ENCODE measurements at regions not wholly inside any gene's neighbourhood (a gene's known extent, or its start where the extent isn't known, plus 50 kb on each side); places are given as distances from the start of the nearest gene placed in this dataset.

DNA sequence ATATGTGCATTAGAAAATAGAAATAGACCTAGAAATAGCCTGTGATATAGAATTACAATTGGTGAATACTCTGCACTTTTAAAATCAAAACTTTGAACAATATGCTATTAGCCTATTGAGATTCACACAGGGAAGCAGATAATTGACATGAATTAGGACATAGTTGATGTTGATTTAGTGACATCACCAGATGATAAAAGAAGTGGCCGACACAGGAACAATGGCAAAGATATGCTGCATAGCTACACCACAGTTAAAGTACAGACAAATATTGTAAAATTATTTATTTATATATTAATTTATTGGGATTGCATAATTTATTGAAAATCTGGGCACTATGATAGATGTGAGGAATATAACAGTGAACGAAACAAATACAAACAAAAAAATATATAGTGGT lies 261.5 kb upstream of the CCNH start:
- Histone ChIP-seq H2AFZ (no peak overlapping the region), H3K4me3 (no peak overlapping the region), H3K27me3 (ENCODE audit: insufficient read depth) (no peaks in the 10 kb centered on the region), H4K20me1 (replicated peaks; ENCODE audit: insufficient read depth) (no peaks in the 10 kb centered on the region), H3K79me2 (replicated peaks; ENCODE audit: insufficient read depth) (no peaks in the 10 kb centered on the region), H3K27ac (ENCODE audit: low read depth) (no peak overlapping the region), H3K4me2 (no peak overlapping the region), H3K4me1 (ENCODE audit: insufficient read depth) (no peaks in the 10 kb centered on the region), H3K9me2 (ENCODE audit: insufficient read depth) (no peaks in the 10 kb centered on the region), H3K36me3 (ENCODE audit: insufficient read depth) (no peaks in the 10 kb centered on the region), H3F3A (replicated peaks; ENCODE audit: low read depth) (no peaks in the 10 kb centered on the region)
- Mint-ChIP-seq H3K4me3 (no peak overlapping the region), H3K27ac (no peak overlapping the region), H3K9me3 (no peaks in the 10 kb centered on the region), H3K36me3 (ENCODE audit: low read depth) (no peaks in the 10 kb centered on the region), H3K4me1 (no peaks in the 10 kb centered on the region), H3K27me3 (ENCODE audit: insufficient read depth, low read depth, poor library complexity) (no peaks in the 10 kb centered on the region)
- ATAC-seq (no peak), DNase-seq (ENCODE audit: low spot score) (no peak)
- TF ChIP-seq CREB1 (CRISPR knock-in tag; IDR thresholded peaks at IDR 0.05; ENCODE audit: low read depth) (no peak), ZNF114 (CRISPR knock-in tag; IDR thresholded peaks at IDR 0.05) (no peak), STAT1 (IDR thresholded peaks at IDR 0.05; ENCODE audit: unreplicated experiment) (no peak), ZNF331 (CRISPR knock-in tag; IDR thresholded peaks at IDR 0.05; ENCODE audit: low read depth) (no peak)
- TF ChIP-seq, protein P1, sequence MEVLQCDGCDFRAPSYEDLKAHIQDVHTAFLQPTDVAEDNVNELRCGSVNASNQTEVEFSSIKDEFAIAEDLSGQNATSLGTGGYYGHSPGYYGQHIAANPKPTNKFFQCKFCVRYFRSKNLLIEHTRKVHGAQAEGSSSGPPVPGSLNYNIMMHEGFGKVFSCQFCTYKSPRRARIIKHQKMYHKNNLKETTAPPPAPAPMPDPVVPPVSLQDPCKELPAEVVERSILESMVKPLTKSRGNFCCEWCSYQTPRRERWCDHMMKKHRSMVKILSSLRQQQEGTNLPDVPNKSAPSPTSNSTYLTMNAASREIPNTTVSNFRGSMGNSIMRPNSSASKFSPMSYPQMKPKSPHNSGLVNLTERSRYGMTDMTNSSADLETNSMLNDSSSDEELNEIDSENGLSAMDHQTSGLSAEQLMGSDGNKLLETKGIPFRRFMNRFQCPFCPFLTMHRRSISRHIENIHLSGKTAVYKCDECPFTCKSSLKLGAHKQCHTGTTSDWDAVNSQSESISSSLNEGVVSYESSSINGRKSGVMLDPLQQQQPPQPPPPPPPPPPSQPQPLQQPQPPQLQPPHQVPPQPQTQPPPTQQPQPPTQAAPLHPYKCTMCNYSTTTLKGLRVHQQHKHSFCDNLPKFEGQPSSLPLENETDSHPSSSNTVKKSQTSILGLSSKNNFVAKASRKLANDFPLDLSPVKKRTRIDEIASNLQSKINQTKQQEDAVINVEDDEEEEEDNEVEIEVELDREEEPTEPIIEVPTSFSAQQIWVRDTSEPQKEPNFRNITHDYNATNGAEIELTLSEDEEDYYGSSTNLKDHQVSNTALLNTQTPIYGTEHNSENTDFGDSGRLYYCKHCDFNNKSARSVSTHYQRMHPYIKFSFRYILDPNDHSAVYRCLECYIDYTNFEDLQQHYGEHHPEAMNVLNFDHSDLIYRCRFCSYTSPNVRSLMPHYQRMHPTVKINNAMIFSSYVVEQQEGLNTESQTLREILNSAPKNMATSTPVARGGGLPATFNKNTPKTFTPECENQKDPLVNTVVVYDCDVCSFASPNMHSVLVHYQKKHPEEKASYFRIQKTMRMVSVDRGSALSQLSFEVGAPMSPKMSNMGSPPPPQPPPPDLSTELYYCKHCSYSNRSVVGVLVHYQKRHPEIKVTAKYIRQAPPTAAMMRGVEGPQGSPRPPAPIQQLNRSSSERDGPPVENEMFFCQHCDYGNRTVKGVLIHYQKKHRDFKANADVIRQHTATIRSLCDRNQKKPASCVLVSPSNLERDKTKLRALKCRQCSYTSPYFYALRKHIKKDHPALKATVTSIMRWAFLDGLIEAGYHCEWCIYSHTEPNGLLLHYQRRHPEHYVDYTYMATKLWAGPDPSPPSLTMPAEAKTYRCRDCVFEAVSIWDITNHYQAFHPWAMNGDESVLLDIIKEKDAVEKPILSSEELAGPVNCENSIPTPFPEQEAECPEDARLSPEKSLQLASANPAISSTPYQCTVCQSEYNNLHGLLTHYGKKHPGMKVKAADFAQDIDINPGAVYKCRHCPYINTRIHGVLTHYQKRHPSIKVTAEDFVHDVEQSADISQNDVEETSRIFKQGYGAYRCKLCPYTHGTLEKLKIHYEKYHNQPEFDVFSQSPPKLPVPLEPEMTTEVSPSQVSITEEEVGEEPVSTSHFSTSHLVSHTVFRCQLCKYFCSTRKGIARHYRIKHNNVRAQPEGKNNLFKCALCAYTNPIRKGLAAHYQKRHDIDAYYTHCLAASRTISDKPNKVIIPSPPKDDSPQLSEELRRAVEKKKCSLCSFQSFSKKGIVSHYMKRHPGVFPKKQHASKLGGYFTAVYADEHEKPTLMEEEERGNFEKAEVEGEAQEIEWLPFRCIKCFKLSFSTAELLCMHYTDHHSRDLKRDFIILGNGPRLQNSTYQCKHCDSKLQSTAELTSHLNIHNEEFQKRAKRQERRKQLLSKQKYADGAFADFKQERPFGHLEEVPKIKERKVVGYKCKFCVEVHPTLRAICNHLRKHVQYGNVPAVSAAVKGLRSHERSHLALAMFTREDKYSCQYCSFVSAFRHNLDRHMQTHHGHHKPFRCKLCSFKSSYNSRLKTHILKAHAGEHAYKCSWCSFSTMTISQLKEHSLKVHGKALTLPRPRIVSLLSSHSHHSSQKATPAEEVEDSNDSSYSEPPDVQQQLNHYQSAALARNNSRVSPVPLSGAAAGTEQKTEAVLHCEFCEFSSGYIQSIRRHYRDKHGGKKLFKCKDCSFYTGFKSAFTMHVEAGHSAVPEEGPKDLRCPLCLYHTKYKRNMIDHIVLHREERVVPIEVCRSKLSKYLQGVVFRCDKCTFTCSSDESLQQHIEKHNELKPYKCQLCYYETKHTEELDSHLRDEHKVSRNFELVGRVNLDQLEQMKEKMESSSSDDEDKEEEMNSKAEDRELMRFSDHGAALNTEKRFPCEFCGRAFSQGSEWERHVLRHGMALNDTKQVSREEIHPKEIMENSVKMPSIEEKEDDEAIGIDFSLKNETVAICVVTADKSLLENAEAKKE (CRISPR knock-in tag; IDR thresholded peaks at IDR 0.05) = no peak

- no peak overlapping the region for H2AFZ ChIP-seq
- H3K4me1 Mint-ChIP-seq = no peaks in the 10 kb centered on the region
- H3K9me3 Mint-ChIP-seq = no peaks in the 10 kb centered on the region
- H3K79me2 ChIP-seq (replicated peaks; ENCODE audit: insufficient read depth) = no peaks in the 10 kb centered on the region
- no peaks in the 10 kb centered on the region for H3K27me3 ChIP-seq (ENCODE audit: insufficient read depth)
- H3F3A ChIP-seq (replicated peaks; ENCODE audit: low read depth) = no peaks in the 10 kb centered on the region
- H3K27ac ChIP-seq (ENCODE audit: low read depth) = no peak overlapping the region
- no peaks in the 10 kb centered on the region for H4K20me1 ChIP-seq (replicated peaks; ENCODE audit: insufficient read depth)
- no peak overlapping the region for H3K4me2 ChIP-seq
- no peaks in the 10 kb centered on the region for H3K4me1 ChIP-seq (ENCODE audit: insufficient read depth)
- H3K36me3 ChIP-seq (ENCODE audit: insufficient read depth) = no peaks in the 10 kb centered on the region
- H3K4me3 Mint-ChIP-seq = no peak overlapping the region
- H3K9me2 ChIP-seq (ENCODE audit: insufficient read depth) = no peaks in the 10 kb centered on the region
- ATAC-seq = no peak
- no peak overlapping the region for H3K27ac Mint-ChIP-seq
- DNase-seq (ENCODE audit: low spot score) = no peak
- no peaks in the 10 kb centered on the region for H3K36me3 Mint-ChIP-seq (ENCODE audit: low read depth)
- no peak overlapping the region for H3K4me3 ChIP-seq
- no peaks in the 10 kb centered on the region for H3K27me3 Mint-ChIP-seq (ENCODE audit: insufficient read depth, low read depth, poor library complexity)
- TF ChIP-seq ZNF331 (CRISPR knock-in tag; IDR thresholded peaks at IDR 0.05; ENCODE audit: low read depth) = no peak
- TF ChIP-seq STAT1 (IDR thresholded peaks at IDR 0.05; ENCODE audit: unreplicated experiment) = no peak
- TF ChIP-seq POLR2AphosphoS5 (IDR thresholded peaks at IDR 0.05; ENCODE audit: low read depth) = no peak
- TF ChIP-seq, protein P1 (CRISPR knock-in tag; IDR thresholded peaks at IDR 0.05) = no peak
Observed at GRCh38 chr5:87671146-87671545, 258.4 kb upstream of the CCNH start.

Measured in GM23338 (cell line).